OCI-LY1 (cell line): ENCODE measurements at regions not wholly inside any gene's neighbourhood (a gene's known extent, or its start where the extent isn't known, plus 50 kb on each side); places are given as distances from the start of the nearest gene placed in this dataset.

Experiments used
- EZH2 ChIP-seq: fragments of 200-600 bp; sonication (generic), shearing (Covaris generic); IDR thresholded peaks from 2 replicates; pipeline ENCODE4 v1.8.0; 2017; ENCODE audit warnings: borderline replicate concordance, mixed run types, mild to moderate bottlenecking, antibody characterized with exemption, low read length, moderate library complexity, mixed read lengths
- TF ChIP-seq, protein P1 (sequence below): fragments of 200-600 bp; sonication (generic), shearing (Covaris generic); IDR thresholded peaks from 2 replicates; pipeline ENCODE4 v1.5.1; 2017; ENCODE audit warnings: mild to moderate bottlenecking, antibody characterized with exemption, low read length, moderate library complexity, mixed read lengths

DNA sequence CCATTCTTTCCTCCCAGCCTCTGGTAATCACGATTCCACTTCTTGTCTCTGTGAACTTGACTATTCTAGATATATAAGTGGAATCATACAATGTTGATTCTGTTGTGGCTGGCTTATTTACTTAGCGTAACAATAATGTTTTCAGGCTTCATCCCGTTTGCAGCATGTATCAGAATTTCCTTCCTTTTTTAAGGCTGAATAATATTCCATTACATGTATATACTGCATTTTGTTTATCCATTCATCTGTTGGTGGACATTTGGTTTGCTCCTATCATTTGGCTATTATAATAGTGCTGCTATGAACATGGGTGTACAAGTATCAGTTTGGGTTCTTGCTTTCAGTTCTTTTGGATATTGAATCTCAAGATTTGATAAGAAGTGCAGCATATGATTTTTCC, 239.7 kb upstream of the ZNF608 start:
- TF ChIP-seq, protein P1, sequence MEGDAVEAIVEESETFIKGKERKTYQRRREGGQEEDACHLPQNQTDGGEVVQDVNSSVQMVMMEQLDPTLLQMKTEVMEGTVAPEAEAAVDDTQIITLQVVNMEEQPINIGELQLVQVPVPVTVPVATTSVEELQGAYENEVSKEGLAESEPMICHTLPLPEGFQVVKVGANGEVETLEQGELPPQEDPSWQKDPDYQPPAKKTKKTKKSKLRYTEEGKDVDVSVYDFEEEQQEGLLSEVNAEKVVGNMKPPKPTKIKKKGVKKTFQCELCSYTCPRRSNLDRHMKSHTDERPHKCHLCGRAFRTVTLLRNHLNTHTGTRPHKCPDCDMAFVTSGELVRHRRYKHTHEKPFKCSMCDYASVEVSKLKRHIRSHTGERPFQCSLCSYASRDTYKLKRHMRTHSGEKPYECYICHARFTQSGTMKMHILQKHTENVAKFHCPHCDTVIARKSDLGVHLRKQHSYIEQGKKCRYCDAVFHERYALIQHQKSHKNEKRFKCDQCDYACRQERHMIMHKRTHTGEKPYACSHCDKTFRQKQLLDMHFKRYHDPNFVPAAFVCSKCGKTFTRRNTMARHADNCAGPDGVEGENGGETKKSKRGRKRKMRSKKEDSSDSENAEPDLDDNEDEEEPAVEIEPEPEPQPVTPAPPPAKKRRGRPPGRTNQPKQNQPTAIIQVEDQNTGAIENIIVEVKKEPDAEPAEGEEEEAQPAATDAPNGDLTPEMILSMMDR = no peak
- TF ChIP-seq EZH2 = no peak
